Neural progenitor cell (in vitro differentiated cells): ENCODE measurements at regions not wholly inside any gene's neighbourhood (a gene's known extent, or its start where the extent isn't known, plus 50 kb on each side); places are given as distances from the start of the nearest gene placed in this dataset.

Source experiments
- DNase-seq: peaks from one replicate; pipeline ENCODE4 v3.0.0-alpha.2; 2016; ENCODE audit warnings: low spot score
- H2AFZ ChIP-seq: fragments of 200-600 bp; sonication (generic); replicated peaks from 2 replicates; pipeline ENCODE4 v1.6.1; 2016; ENCODE audit warnings: antibody characterized with exemption
- H3F3A ChIP-seq: fragments of 200-600 bp; sonication (generic); 2 replicates; pipeline ENCODE4 v1.6.1; 2016; ENCODE audit warnings: antibody characterized with exemption, low read depth
- H3K27ac ChIP-seq: fragments of 200-600 bp; sonication (generic); 2 replicates; pipeline ENCODE4 v1.5.1; 2016; ENCODE audit warnings: mild to moderate bottlenecking
- H3K27me3 ChIP-seq: fragments of 200-600 bp; sonication (generic); 2 replicates; pipeline ENCODE4 v1.6.1; 2016; ENCODE audit warnings: mild to moderate bottlenecking, moderate library complexity
- H3K36me3 ChIP-seq: fragments of 200-600 bp; sonication (generic); 2 replicates; pipeline ENCODE4 v1.5.1; 2016
- H3K4me1 ChIP-seq: fragments of 200-600 bp; sonication (generic); 2 replicates; pipeline ENCODE4 v1.6.1; 2016; ENCODE audit warnings: mixed run types
- H3K4me2 ChIP-seq: fragments of 200-600 bp; sonication (generic); 2 replicates; pipeline ENCODE4 v1.6.1; 2016
- H3K4me3 ChIP-seq: fragments of 200-600 bp; sonication (generic); 2 replicates; pipeline ENCODE4 v1.5.1; 2016
- H3K79me2 ChIP-seq: fragments of 200-600 bp; sonication (generic); 2 replicates; pipeline ENCODE4 v1.6.1; 2016; ENCODE audit warnings: low read depth
- H3K9ac ChIP-seq: fragments of 200-600 bp; sonication (generic); 2 replicates; pipeline ENCODE4 v1.6.1; 2016
- H3K9me3 ChIP-seq: fragments of 200-600 bp; sonication (generic); 2 replicates; pipeline ENCODE4 v1.5.1; 2016; ENCODE audit warnings: low read depth
- H4K20me1 ChIP-seq: fragments of 200-600 bp; sonication (generic); 2 replicates; pipeline ENCODE4 v1.6.1; 2016; ENCODE audit warnings: low read depth
- H3K27ac Mint-ChIP-seq: 3 replicates; pipeline ENCODE4 v1.8.0; 2021; ENCODE audit warnings: mixed read lengths
- H3K27me3 Mint-ChIP-seq: 2 replicates; pipeline ENCODE4 v1.8.0; 2022; ENCODE audit warnings: low read depth, mild to moderate bottlenecking, inconsistent platforms, moderate library complexity, mixed read lengths; ENCODE audit not compliant: insufficient read depth
- H3K36me3 Mint-ChIP-seq: 3 replicates; pipeline ENCODE4 v1.8.0; 2021; ENCODE audit warnings: mixed read lengths
- H3K4me1 Mint-ChIP-seq: 3 replicates; pipeline ENCODE4 v1.8.0; 2021; ENCODE audit warnings: mixed read lengths
- H3K4me3 Mint-ChIP-seq: 3 replicates; pipeline ENCODE4 v1.8.0; 2021; ENCODE audit warnings: mild to moderate bottlenecking, moderate library complexity, mixed read lengths
- H3K9me3 Mint-ChIP-seq: 3 replicates; pipeline ENCODE4 v1.8.0; 2020; ENCODE audit warnings: mixed read lengths
- EZH2 ChIP-seq: fragments of 200-600 bp; sonication (generic); IDR thresholded peaks from 2 replicates; pipeline ENCODE4 v1.6.1; 2017; ENCODE audit warnings: antibody characterized with exemption, mild to moderate bottlenecking, moderate library complexity
- EZH2phosphoT487 ChIP-seq: fragments of 200-600 bp; sonication (generic); IDR thresholded peaks from 2 replicates; pipeline ENCODE4 v1.6.1; 2017; ENCODE audit warnings: antibody characterized with exemption
- TF ChIP-seq, protein P1 (sequence below): fragments of 200-600 bp; sonication (generic); IDR thresholded peaks from 2 replicates; pipeline ENCODE4 v1.5.1; 2017; ENCODE audit warnings: antibody characterized with exemption, mild to moderate bottlenecking

DNA sequence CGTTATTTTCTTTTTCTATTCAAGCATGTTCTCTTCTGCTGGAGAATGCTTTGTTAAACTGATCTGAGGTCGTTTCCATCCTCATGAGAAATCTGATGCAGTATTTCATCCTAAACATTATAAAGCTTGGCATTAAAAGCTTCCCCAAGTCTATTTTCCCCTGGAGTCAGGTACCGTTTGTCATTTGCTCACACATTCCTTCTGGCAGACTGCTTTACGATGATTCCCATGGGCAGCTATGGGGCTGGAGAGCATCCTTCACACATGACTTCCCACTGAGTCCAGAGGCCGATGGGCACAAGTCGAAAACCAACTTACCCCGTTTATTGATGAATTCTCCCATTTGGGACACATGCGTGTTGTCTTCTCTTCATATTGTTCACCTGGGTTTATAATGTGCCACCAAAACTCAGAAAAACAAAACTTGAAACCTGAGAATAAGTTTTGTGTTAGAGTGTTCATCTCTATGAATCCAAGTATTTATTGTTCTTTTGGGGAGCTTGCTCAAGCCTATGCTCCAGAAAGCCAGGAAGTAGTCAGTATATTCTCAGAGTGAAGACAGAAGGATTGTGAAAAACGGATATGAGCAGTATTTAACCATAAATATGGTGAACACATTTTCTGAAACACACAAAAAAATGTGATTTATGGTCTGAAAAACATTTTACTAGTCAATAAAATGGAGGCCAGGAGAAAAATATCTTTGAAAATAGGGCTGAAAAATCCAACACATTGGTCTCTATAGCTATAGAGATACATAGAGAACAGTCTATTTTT lies 298.8 kb upstream of the NOCT start:
- TF ChIP-seq, protein P1, sequence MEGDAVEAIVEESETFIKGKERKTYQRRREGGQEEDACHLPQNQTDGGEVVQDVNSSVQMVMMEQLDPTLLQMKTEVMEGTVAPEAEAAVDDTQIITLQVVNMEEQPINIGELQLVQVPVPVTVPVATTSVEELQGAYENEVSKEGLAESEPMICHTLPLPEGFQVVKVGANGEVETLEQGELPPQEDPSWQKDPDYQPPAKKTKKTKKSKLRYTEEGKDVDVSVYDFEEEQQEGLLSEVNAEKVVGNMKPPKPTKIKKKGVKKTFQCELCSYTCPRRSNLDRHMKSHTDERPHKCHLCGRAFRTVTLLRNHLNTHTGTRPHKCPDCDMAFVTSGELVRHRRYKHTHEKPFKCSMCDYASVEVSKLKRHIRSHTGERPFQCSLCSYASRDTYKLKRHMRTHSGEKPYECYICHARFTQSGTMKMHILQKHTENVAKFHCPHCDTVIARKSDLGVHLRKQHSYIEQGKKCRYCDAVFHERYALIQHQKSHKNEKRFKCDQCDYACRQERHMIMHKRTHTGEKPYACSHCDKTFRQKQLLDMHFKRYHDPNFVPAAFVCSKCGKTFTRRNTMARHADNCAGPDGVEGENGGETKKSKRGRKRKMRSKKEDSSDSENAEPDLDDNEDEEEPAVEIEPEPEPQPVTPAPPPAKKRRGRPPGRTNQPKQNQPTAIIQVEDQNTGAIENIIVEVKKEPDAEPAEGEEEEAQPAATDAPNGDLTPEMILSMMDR: no peak
- TF ChIP-seq EZH2 (no peak), EZH2phosphoT487 (no peak)
- Histone ChIP-seq H3K36me3 (no peaks in the 10 kb centered on the region), H3K27ac (no peak overlapping the region), H3K9me3 (no peaks in the 10 kb centered on the region), H3K4me1 (peaks cover 7% of the 10 kb centered on the region), H3K9ac (no peak overlapping the region), H3K4me2 (no peak overlapping the region), H3K79me2 (no peaks in the 10 kb centered on the region), H3K27me3 (no peaks in the 10 kb centered on the region), H4K20me1 (no peaks in the 10 kb centered on the region), H3K4me3 (no peak overlapping the region), H2AFZ (no peak overlapping the region), H3F3A (no peaks in the 10 kb centered on the region)
- H3K27ac Mint-ChIP-seq: no peak overlapping the region
- no peak for DNase-seq
- no peaks in the 10 kb centered on the region for H3K4me1 Mint-ChIP-seq
- no peaks in the 10 kb centered on the region for H3K27me3 Mint-ChIP-seq
- no peaks in the 10 kb centered on the region for H3K36me3 Mint-ChIP-seq
- H3K4me3 Mint-ChIP-seq: no peak overlapping the region
- H3K9me3 Mint-ChIP-seq: no peaks in the 10 kb centered on the region

- Mint-ChIP-seq H3K36me3 (no peaks in the 10 kb centered on the region), H3K27me3 (no peaks in the 10 kb centered on the region), H3K4me3 (no peak overlapping the region), H3K9me3 (no peaks in the 10 kb centered on the region), H3K4me1 (peaks cover 3% of the 10 kb centered on the region), H3K27ac (no peak overlapping the region)
- Histone ChIP-seq H2AFZ (no peak overlapping the region), H3K4me2 (no peak overlapping the region), H3K9ac (no peak overlapping the region), H3K9me3 (no peaks in the 10 kb centered on the region), H3K79me2 (no peaks in the 10 kb centered on the region), H3K4me3 (no peak overlapping the region), H3F3A (no peaks in the 10 kb centered on the region), H3K36me3 (no peaks in the 10 kb centered on the region), H3K4me1 (peaks cover 8% of the 10 kb centered on the region), H3K27me3 (no peaks in the 10 kb centered on the region), H3K27ac (no peak overlapping the region), H4K20me1 (no peaks in the 10 kb centered on the region)
- DNase-seq: no peak
- no peak for TF ChIP-seq EZH2phosphoT487
- TF ChIP-seq EZH2: no peak
- TF ChIP-seq, protein P1: no peak
Measured at GRCh38 chr4:138710297-138710696, 305.3 kb upstream of the NOCT start.

- no peaks in the 10 kb centered on the region for H3K36me3 Mint-ChIP-seq
- no peaks in the 10 kb centered on the region for H3K36me3 ChIP-seq
- H3K9ac ChIP-seq: no peak overlapping the region
- H3F3A ChIP-seq: no peaks in the 10 kb centered on the region
- no peaks in the 10 kb centered on the region for H4K20me1 ChIP-seq
- no peak overlapping the region for H3K4me3 Mint-ChIP-seq
- H3K9me3 ChIP-seq: no peaks in the 10 kb centered on the region
- H3K27ac ChIP-seq: no peak overlapping the region
- TF ChIP-seq EZH2 (no peak), EZH2phosphoT487 (no peak)
- TF ChIP-seq, protein P1: no peak
- H3K4me1 Mint-ChIP-seq: peaks cover 3% of the 10 kb centered on the region
- no peak overlapping the region for H3K4me2 ChIP-seq
- H3K4me1 ChIP-seq: peaks cover 8% of the 10 kb centered on the region
- H3K27ac Mint-ChIP-seq: no peak overlapping the region
- no peak for DNase-seq
- H3K27me3 Mint-ChIP-seq: no peaks in the 10 kb centered on the region
- H2AFZ ChIP-seq: no peak overlapping the region
- H3K4me3 ChIP-seq: no peak overlapping the region
- no peaks in the 10 kb centered on the region for H3K9me3 Mint-ChIP-seq
- H3K79me2 ChIP-seq: no peaks in the 10 kb centered on the region
- no peaks in the 10 kb centered on the region for H3K27me3 ChIP-seq
Measured at GRCh38 chr4:138709859-138710258, 305.7 kb upstream of the NOCT start.
